GM23248 (cell line): ENCODE measurements at regions not wholly inside any gene's neighbourhood (a gene's known extent, or its start where the extent isn't known, plus 50 kb on each side); places are given as distances from the start of the nearest gene placed in this dataset.

Experiments used
- EZH2 ChIP-seq: fragments of 200-600 bp; sonication (generic); IDR thresholded peaks from 2 replicates; pipeline ENCODE4 v1.6.1; 2018; ENCODE audit warnings: antibody characterized with exemption, mild to moderate bottlenecking; ENCODE audit not compliant: insufficient read depth, poor library complexity, severe bottlenecking
- EZH2phosphoT487 ChIP-seq: fragments of 200-600 bp; sonication (generic); IDR thresholded peaks from 2 replicates; pipeline ENCODE4 v1.6.1; 2018; ENCODE audit warnings: antibody characterized with exemption, moderate library complexity, mild to moderate bottlenecking, low read depth; ENCODE audit not compliant: insufficient read depth

DNA sequence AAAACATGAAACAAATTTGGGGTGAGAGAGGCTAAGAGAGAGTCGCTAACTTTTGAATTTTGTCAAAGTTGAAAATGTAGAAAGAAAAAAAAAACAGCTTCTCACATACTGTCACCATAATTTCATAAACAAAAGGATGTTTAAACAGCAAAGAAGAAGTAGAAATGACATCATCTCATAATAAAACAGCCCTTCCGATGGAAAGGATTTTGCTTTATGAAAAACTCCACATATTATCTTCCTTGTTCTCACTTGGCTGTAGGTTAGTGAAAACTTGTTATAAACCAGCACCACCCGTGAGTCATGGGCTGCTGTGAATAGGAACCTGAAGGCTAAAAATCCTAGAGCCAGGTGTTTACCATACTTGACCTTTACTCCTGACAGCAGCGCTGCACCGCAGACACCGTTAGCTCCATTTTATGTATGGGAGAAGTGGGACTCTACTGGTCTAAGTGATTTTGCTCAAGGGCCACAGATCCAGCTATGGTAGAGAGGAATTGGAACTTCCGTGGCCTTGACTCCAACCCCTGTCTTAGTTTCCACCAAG is 63.0 kb upstream of the VRK1 start:
- TF ChIP-seq EZH2phosphoT487, result no peak
- TF ChIP-seq EZH2, result no peak
